ENCODE measurements at regions not wholly inside any gene's neighbourhood (a gene's known extent, or its start where the extent isn't known, plus 50 kb on each side); places are given as distances from the start of the nearest gene placed in this dataset.

DNA sequence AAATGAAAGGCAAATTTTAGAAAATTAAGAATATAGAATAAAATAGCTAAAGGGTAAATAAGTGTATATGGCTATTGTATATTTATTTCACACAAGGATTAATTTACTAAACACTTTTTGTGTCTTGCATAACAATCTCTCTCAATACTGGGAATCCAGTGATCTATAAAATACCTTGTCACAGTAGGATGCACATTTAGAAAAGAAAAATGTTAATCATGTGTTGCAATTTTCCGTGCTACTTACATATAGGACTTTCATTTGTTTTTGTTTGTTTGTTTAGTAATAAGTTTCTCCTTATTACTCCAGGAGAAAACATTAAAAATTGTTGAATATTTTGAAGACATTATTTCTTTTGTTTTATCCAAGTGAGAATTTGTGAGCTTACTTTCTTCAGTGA is 1533.3 kb downstream of the SLITRK5 start:
- TF ChIP-seq, protein P1, sequence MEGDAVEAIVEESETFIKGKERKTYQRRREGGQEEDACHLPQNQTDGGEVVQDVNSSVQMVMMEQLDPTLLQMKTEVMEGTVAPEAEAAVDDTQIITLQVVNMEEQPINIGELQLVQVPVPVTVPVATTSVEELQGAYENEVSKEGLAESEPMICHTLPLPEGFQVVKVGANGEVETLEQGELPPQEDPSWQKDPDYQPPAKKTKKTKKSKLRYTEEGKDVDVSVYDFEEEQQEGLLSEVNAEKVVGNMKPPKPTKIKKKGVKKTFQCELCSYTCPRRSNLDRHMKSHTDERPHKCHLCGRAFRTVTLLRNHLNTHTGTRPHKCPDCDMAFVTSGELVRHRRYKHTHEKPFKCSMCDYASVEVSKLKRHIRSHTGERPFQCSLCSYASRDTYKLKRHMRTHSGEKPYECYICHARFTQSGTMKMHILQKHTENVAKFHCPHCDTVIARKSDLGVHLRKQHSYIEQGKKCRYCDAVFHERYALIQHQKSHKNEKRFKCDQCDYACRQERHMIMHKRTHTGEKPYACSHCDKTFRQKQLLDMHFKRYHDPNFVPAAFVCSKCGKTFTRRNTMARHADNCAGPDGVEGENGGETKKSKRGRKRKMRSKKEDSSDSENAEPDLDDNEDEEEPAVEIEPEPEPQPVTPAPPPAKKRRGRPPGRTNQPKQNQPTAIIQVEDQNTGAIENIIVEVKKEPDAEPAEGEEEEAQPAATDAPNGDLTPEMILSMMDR (IDR thresholded peaks at IDR 0.05; ENCODE audit: low read depth, low read length), result no peak
- TF ChIP-seq EZH2phosphoT487 (IDR thresholded peaks at IDR 0.05; ENCODE audit: low read depth), result no peak

All from OCI-LY3 (cell line).